ENCODE measurements at regions not wholly inside any gene's neighbourhood (a gene's known extent, or its start where the extent isn't known, plus 50 kb on each side); places are given as distances from the start of the nearest gene placed in this dataset.

DNA sequence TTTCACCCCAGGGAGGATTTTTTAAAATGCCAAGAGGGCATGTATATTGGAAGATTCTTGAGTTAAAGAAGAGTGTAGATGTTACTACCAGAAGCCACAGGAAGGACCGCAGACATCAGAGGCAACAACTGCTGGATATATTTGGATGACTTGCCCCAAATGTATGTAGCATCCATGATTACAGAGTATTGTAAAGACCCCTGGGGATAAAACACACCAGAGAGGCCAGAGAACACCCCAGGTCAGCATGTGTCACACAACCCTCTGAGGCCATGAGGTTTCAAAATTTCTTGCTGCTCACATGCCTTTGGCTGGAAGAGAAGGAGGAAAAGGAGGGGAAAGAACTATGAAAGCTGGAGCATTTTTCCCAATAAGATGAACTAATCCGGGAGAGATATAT is 108.0 kb upstream of the LSM8 start:
- no peak for TF ChIP-seq CTCF (IDR thresholded peaks at IDR 0.05; ENCODE audit: insufficient read depth, low read depth, low read length)
- TF ChIP-seq EZH2 (IDR thresholded peaks at IDR 0.05; ENCODE audit: insufficient read depth, low read length): no peak

All from astrocyte (in vitro differentiated cells and primary cell).